GM18519 (cell line): ENCODE measurements at regions not wholly inside any gene's neighbourhood (a gene's known extent, or its start where the extent isn't known, plus 50 kb on each side); places are given as distances from the start of the nearest gene placed in this dataset.

ENCODE experiments used
- ATAC-seq: cut with Tn5 transposase; IDR thresholded peaks from one replicate; pipeline ENCODE4 v1.9.1; 2021; ENCODE audit warnings: mild to moderate bottlenecking, moderate library complexity; ENCODE audit not compliant: unreplicated experiment, low FRiP score

- ATAC-seq, result no peak
Measured at GRCh38 chr4:104940927-104941326, 205.7 kb upstream of the TET2 start.

GRCh38 chr4:104941661-104942062, 205.0 kb upstream of the TET2 start:
- peak; percentile 49 for ATAC-seq

- no peak for ATAC-seq
Measured at GRCh38 chr4:104942990-104943743, 203.5 kb upstream of the TET2 start.

- ATAC-seq, result no peak
Measured at GRCh38 chr4:104944596-104944995, 202.1 kb upstream of the TET2 start.

GRCh38 chr4:104964410-104965175, 182.1 kb upstream of the TET2 start:
- ATAC-seq, result no peak

GRCh38 chr4:104966349-104967033, 180.2 kb upstream of the TET2 start:
- peak; percentile 95 for ATAC-seq

GRCh38 chr4:104967034-104967401, 179.7 kb upstream of the TET2 start:
- ATAC-seq, result peak; percentile 9

- ATAC-seq, result no peak
Measured at GRCh38 chr4:104969394-104970082, 177.1 kb upstream of the TET2 start.

GRCh38 chr4:104971462-104971861, 175.2 kb upstream of the TET2 start:
- ATAC-seq, result no peak

- no peak for ATAC-seq
Measured at GRCh38 chr4:104973708-104974107, 173.0 kb upstream of the TET2 start.

- ATAC-seq, result no peak
Measured at GRCh38 chr4:104975617-104976016, 171.1 kb upstream of the TET2 start.

- no peak for ATAC-seq
Measured at GRCh38 chr4:104976262-104976661, 170.4 kb upstream of the TET2 start.

- ATAC-seq, result no peak
Measured at GRCh38 chr4:104979083-104979760, 167.5 kb upstream of the TET2 start.

- ATAC-seq, result no peak
Measured at GRCh38 chr4:104983615-104984179, 163.0 kb upstream of the TET2 start.

GRCh38 chr4:104986306-104986705, 160.4 kb upstream of the TET2 start:
- ATAC-seq, result no peak

GRCh38 chr4:104989371-104989770, 157.3 kb upstream of the TET2 start:
- ATAC-seq, result no peak

- ATAC-seq, result no peak
Measured at GRCh38 chr4:105002278-105002677, 144.4 kb upstream of the TET2 start.

GRCh38 chr4:105014234-105014633, 132.4 kb upstream of the TET2 start:
- no peak for ATAC-seq

GRCh38 chr4:105014635-105015034, 132.0 kb upstream of the TET2 start:
- ATAC-seq, result no peak

- ATAC-seq, result no peak
Measured at GRCh38 chr4:105015750-105016149, 130.9 kb upstream of the TET2 start.
